B cell (primary cell): ENCODE measurements at regions not wholly inside any gene's neighbourhood (a gene's known extent, or its start where the extent isn't known, plus 50 kb on each side); places are given as distances from the start of the nearest gene placed in this dataset.

Experiments
- ATAC-seq: fragments of 200-7000 bp; cut with Tn5 transposase; one replicate; pipeline ENCODE4 v1.10.0; 2021; ENCODE audit warnings: low read depth, mild to moderate bottlenecking, moderate number of reproducible peaks, moderate library complexity
- CTCF ChIA-PET: fragments of 350-600 bp; sonication (Branson Sonifier 250); formaldehyde crosslinking; loops from one replicate; lab custom pipeline; 2021; ENCODE audit warnings: antibody characterized with exemption, inconsistent platforms; lab: Charles Lee
- POLR2A ChIA-PET: fragments of 350-600 bp; sonication (Branson Sonifier 250); formaldehyde crosslinking; loops from one replicate; lab custom pipeline; 2021; ENCODE audit warnings: antibody characterized with exemption; lab: Charles Lee
- DNase-seq: peaks from one replicate; pipeline ENCODE4 v3.0.0; 2013
- H2AFZ ChIP-seq: 2 replicates; pipeline ENCODE4 v1.6.1; 2012; ENCODE audit warnings: mild to moderate bottlenecking, low read depth, low read length; ENCODE audit not compliant: insufficient read depth, poor library complexity, severe bottlenecking
- H3K27ac ChIP-seq, 2 donors: 1 replicate in 1 of 2; 2 replicates in 1 of 2; pipeline ENCODE4 v1.5.1; 2012 to 2013; ENCODE audit warnings: low read length in 2 of 2, mild to moderate bottlenecking in 2 of 2, moderate library complexity in 1 of 2
- H3K27me3 ChIP-seq, 4 experiments: fragments of 200-600 bp in 1 of 4; sonication (generic) in 1 of 4; replicated peaks in 1 of 4; 1 replicate in 2 of 4; 2 replicates in 2 of 4; pipeline versions ENCODE4 v1.6.1 to v1.7.0; 2013 to 2016; ENCODE audit warnings: low read length in 3 of 4, mild to moderate bottlenecking in 2 of 4, mixed read lengths in 1 of 4, moderate library complexity in 1 of 4; ENCODE audit not compliant: insufficient read depth in 4 of 4, control insufficient read depth in 3 of 4; ENCODE audit errors: control extremely low read depth in 1 of 4
- H3K36me3 ChIP-seq, 2 experiments: replicated peaks in 1 of 2; 1 replicate in 1 of 2; 2 replicates in 1 of 2; pipeline versions ENCODE4 v1.6.1 to v1.7.1; 2013; ENCODE audit warnings: low read length in 1 of 2; ENCODE audit not compliant: insufficient read depth in 2 of 2, control insufficient read depth in 1 of 2; ENCODE audit errors: control extremely low read depth in 1 of 2, extremely low read depth in 1 of 2
- H3K4me1 ChIP-seq, 2 donors: fragments of 200-600 bp in 1 of 2; sonication (generic) in 1 of 2; 1 replicate in 1 of 2; 2 replicates in 1 of 2; pipeline versions ENCODE4 v1.5.1 to v1.6.1; 2013 to 2017; ENCODE audit warnings: low read length in 2 of 2; ENCODE audit not compliant: control insufficient read depth in 2 of 2, insufficient read depth in 2 of 2
- H3K4me2 ChIP-seq: replicated peaks from 2 replicates; pipeline ENCODE3; 2012; ENCODE audit warnings: mild to moderate bottlenecking, low read depth, low read length; ENCODE audit not compliant: poor library complexity, severe bottlenecking
- H3K4me3 ChIP-seq, 5 experiments: fragments of 200-600 bp in 1 of 5; sonication (generic) in 1 of 5; 1 replicate in 3 of 5; 2 replicates in 2 of 5; pipeline versions ENCODE4 v1.5.1 to v1.7.0; 2011 to 2016; ENCODE audit warnings: low read length in 4 of 5, mild to moderate bottlenecking in 4 of 5, low read depth in 2 of 5, control low read depth in 1 of 5, moderate library complexity in 1 of 5; ENCODE audit not compliant: insufficient read depth in 1 of 5; ENCODE audit errors: control extremely low read depth in 1 of 5, extremely low read depth in 1 of 5
- H3K79me2 ChIP-seq: fragments of 200-600 bp; sonication (generic); one replicate; pipeline ENCODE4 v1.6.0; 2016; ENCODE audit warnings: low read length; ENCODE audit not compliant: control insufficient read depth, insufficient read depth
- H3K9ac ChIP-seq: fragments of 200-600 bp; sonication (generic); 2 replicates; pipeline ENCODE4 v1.6.1; 2017; ENCODE audit warnings: mild to moderate bottlenecking, low read length, moderate library complexity
- H3K9me3 ChIP-seq, 3 donors: one replicate each; pipeline versions ENCODE4 v1.6.1 to v1.7.1; 2013; ENCODE audit warnings: low read length in 2 of 3; ENCODE audit not compliant: control insufficient read depth in 2 of 3, insufficient read depth in 1 of 3; ENCODE audit errors: control extremely low read depth in 1 of 3
- H4K20me1 ChIP-seq: 2 replicates; pipeline ENCODE4 v1.6.0; 2012; ENCODE audit warnings: mild to moderate bottlenecking, low read length; ENCODE audit not compliant: insufficient read depth, control insufficient read depth, poor library complexity, severe bottlenecking
- H3K27ac Mint-ChIP-seq: one replicate; pipeline ENCODE4 v1.8.0; 2021; ENCODE audit warnings: mixed read lengths
- H3K27me3 Mint-ChIP-seq: one replicate; pipeline ENCODE4 v1.8.0; 2021; ENCODE audit warnings: mixed read lengths
- H3K4me1 Mint-ChIP-seq: one replicate; pipeline ENCODE4 v1.8.0; 2021; ENCODE audit warnings: mixed read lengths
- H3K4me3 Mint-ChIP-seq: one replicate; pipeline ENCODE4 v1.8.0; 2021; ENCODE audit warnings: mixed read lengths
- H3K9me3 Mint-ChIP-seq: one replicate; pipeline ENCODE4 v1.8.0; 2022; ENCODE audit warnings: mixed read lengths; ENCODE audit not compliant: insufficient read depth
- EZH2 ChIP-seq: IDR thresholded peaks from 2 replicates; pipeline ENCODE4 v1.6.1; 2012; ENCODE audit warnings: borderline replicate concordance, low read depth, mild to moderate bottlenecking, moderate library complexity, low read length; ENCODE audit not compliant: insufficient read depth, poor library complexity, severe bottlenecking
- WGBS: methylation state at CpG from one replicate; pipeline ENCODE4 v1.1.5; 2013; ENCODE audit warnings: missing lambda C conversion rate; ENCODE audit not compliant: insufficient coverage; 5-methylcytosine and 5-hydroxymethylcytosine counted together
- intact Hi-C: fragments of 100-400 bp; cut with micrococcal nuclease; formaldehyde crosslinking; loops from one replicate; pipeline ENCODE4 v1.10.0; 2022
- TF ChIP-seq, protein P1 (sequence below): fragments of 200-600 bp; IDR thresholded peaks from one replicate; pipeline ENCODE4 v1.8.0; 2022; ENCODE audit warnings: antibody characterized with exemption, mild to moderate bottlenecking

GRCh38 chr2:157984866-157985265 lies 108.7 kb upstream of the ACVR1 start:
- no peaks in the 10 kb centered on the region for H3K79me2 ChIP-seq
- DNase-seq (no peak), ATAC-seq (no peak)
- Mint-ChIP-seq H3K27ac (no peak overlapping the region), H3K4me1 (no peaks in the 10 kb centered on the region), H3K9me3 (peaks cover 3% of the 10 kb centered on the region), H3K4me3 (no peak overlapping the region), H3K27me3 (peaks cover 28% of the 10 kb centered on the region)
- H3K27ac ChIP-seq: no peak overlapping the region
- H3K36me3 ChIP-seq: no peaks in the 10 kb centered on the region
- peaks cover 0 to 2% (median 0%) of the 10 kb centered on the region in 4 experiments for H3K27me3 ChIP-seq
- ChIA-PET CTCF (no interaction called here), POLR2A (no interaction called here)
- H3K9me3 ChIP-seq: peaks cover 0 to 16% (median 6%) of the 10 kb centered on the region in 3 donors
- intact Hi-C loops: no loop called here
- no peaks in the 10 kb centered on the region for H3K4me1 ChIP-seq
- no peak overlapping the region for H3K4me2 ChIP-seq
- H2AFZ ChIP-seq: no peak overlapping the region
- TF ChIP-seq, protein P1, sequence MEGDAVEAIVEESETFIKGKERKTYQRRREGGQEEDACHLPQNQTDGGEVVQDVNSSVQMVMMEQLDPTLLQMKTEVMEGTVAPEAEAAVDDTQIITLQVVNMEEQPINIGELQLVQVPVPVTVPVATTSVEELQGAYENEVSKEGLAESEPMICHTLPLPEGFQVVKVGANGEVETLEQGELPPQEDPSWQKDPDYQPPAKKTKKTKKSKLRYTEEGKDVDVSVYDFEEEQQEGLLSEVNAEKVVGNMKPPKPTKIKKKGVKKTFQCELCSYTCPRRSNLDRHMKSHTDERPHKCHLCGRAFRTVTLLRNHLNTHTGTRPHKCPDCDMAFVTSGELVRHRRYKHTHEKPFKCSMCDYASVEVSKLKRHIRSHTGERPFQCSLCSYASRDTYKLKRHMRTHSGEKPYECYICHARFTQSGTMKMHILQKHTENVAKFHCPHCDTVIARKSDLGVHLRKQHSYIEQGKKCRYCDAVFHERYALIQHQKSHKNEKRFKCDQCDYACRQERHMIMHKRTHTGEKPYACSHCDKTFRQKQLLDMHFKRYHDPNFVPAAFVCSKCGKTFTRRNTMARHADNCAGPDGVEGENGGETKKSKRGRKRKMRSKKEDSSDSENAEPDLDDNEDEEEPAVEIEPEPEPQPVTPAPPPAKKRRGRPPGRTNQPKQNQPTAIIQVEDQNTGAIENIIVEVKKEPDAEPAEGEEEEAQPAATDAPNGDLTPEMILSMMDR: no peak
- no peak for TF ChIP-seq EZH2
- no peak overlapping the region for H3K9ac ChIP-seq
- no peak overlapping the region for H3K4me3 ChIP-seq
- H4K20me1 ChIP-seq: no peaks in the 10 kb centered on the region

DNA sequence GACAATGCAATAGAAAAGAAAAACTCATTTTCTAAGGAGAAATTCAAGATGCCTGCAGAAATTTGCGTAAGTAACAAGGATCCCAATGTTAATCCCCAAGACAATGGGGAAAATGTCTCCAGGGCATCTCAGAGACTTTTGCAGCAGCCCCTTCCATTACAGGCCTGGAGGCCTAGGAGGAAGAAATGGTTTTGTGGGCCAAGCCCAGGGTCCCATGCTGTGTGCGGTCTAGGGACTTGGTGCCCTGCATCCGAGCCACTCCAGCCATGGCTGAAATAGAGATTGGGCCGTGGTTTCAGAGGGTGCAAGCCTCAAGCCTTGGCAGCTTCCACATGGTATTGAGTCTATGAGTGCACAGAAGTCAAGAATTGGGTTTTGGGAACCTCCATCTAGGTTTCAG lies 103.9 kb upstream of the ACVR1 start:
- TF ChIP-seq, protein P1: no peak
- no peak for TF ChIP-seq EZH2
- H4K20me1 ChIP-seq: no peaks in the 10 kb centered on the region
- ATAC-seq (no peak), DNase-seq (no peak)
- no peak overlapping the region for H3K4me2 ChIP-seq
- no peaks in the 10 kb centered on the region for H3K79me2 ChIP-seq
- H3K27ac ChIP-seq: no peak overlapping the region
- ChIA-PET CTCF (no interaction called here), POLR2A (no interaction called here)
- H3K4me3 ChIP-seq: no peak overlapping the region
- Mint-ChIP-seq H3K9me3 (peaks cover 6% of the 10 kb centered on the region), H3K27me3 (peaks cover 46% of the 10 kb centered on the region), H3K4me3 (no peak overlapping the region), H3K4me1 (no peaks in the 10 kb centered on the region), H3K27ac (no peak overlapping the region)
- no peaks in the 10 kb centered on the region for H3K36me3 ChIP-seq
- intact Hi-C loops: no loop called here
- H2AFZ ChIP-seq: no peak overlapping the region
- no peaks in the 10 kb centered on the region for H3K4me1 ChIP-seq
- no peak overlapping the region for H3K9ac ChIP-seq
- no peaks in the 10 kb centered on the region for H3K27me3 ChIP-seq
- WGBS: 84% methylated on average over 3 of the region's 4 CpGs
- peaks cover 0 to 16% (median 6%) of the 10 kb centered on the region in 3 donors for H3K9me3 ChIP-seq
